Nephron progenitor cell (in vitro differentiated cells): ENCODE measurements at regions not wholly inside any gene's neighbourhood (a gene's known extent, or its start where the extent isn't known, plus 50 kb on each side); places are given as distances from the start of the nearest gene placed in this dataset.
A peak's percentile ranks its signal among the peaks of the same experiment; 100 is the strongest.

Source experiments
- DNase-seq: peaks from one replicate; pipeline ENCODE4 v3.0.0; 2021
- H3K27ac Mint-ChIP-seq: 2 replicates; pipeline ENCODE4 v1.8.0; 2021; ENCODE audit warnings: mild to moderate bottlenecking, moderate library complexity, mixed read lengths
- H3K27me3 Mint-ChIP-seq: 2 replicates; pipeline ENCODE4 v1.8.0; 2021; ENCODE audit warnings: mild to moderate bottlenecking, low read depth, mixed read lengths; ENCODE audit not compliant: poor library complexity
- H3K36me3 Mint-ChIP-seq: 2 replicates; pipeline ENCODE4 v1.8.0; 2021; ENCODE audit warnings: low read depth, mixed read lengths
- H3K4me1 Mint-ChIP-seq: 2 replicates; pipeline ENCODE4 v1.8.0; 2021; ENCODE audit warnings: mixed read lengths
- H3K4me3 Mint-ChIP-seq: 2 replicates; pipeline ENCODE4 v1.8.0; 2021; ENCODE audit warnings: mild to moderate bottlenecking, moderate library complexity, mixed read lengths
- H3K9me3 Mint-ChIP-seq: 2 replicates; pipeline ENCODE4 v1.8.0; 2021; ENCODE audit warnings: mild to moderate bottlenecking, moderate library complexity, mixed read lengths
- TF ChIP-seq, protein P1 (sequence below): fragments of 200-600 bp; sonication (generic); IDR thresholded peaks from 2 replicates; pipeline ENCODE4 v1.5.0; 2021; ENCODE audit warnings: antibody characterized with exemption

DNA sequence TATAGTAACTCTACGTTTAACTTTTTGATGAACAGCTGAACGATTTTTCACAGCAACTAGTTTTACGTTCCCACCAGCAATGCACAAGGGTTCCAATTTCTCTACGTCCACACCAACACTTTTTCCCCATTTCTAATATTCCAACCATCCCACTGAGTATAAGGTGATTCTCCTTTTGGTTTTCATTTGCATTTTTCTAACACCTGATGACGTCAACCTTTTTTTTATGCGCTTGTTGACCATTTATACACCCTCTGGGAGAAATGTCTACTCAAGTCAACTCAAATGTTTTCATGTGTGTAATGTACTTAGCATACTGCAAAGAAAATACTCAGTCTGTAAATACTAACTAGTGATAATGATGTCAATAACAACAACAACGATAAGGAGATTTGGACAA, 177.2 kb upstream of the TENM3 start:
- peaks cover 19% of the 10 kb centered on the region for H3K27me3 Mint-ChIP-seq
- TF ChIP-seq, protein P1, sequence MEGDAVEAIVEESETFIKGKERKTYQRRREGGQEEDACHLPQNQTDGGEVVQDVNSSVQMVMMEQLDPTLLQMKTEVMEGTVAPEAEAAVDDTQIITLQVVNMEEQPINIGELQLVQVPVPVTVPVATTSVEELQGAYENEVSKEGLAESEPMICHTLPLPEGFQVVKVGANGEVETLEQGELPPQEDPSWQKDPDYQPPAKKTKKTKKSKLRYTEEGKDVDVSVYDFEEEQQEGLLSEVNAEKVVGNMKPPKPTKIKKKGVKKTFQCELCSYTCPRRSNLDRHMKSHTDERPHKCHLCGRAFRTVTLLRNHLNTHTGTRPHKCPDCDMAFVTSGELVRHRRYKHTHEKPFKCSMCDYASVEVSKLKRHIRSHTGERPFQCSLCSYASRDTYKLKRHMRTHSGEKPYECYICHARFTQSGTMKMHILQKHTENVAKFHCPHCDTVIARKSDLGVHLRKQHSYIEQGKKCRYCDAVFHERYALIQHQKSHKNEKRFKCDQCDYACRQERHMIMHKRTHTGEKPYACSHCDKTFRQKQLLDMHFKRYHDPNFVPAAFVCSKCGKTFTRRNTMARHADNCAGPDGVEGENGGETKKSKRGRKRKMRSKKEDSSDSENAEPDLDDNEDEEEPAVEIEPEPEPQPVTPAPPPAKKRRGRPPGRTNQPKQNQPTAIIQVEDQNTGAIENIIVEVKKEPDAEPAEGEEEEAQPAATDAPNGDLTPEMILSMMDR = no peak
- H3K27ac Mint-ChIP-seq = no peak overlapping the region
- peaks cover 7% of the 10 kb centered on the region for H3K9me3 Mint-ChIP-seq
- peaks cover 7% of the 10 kb centered on the region for H3K4me1 Mint-ChIP-seq
- H3K4me3 Mint-ChIP-seq = no peak overlapping the region
- DNase-seq = no peak
- no peaks in the 10 kb centered on the region for H3K36me3 Mint-ChIP-seq

DNA sequence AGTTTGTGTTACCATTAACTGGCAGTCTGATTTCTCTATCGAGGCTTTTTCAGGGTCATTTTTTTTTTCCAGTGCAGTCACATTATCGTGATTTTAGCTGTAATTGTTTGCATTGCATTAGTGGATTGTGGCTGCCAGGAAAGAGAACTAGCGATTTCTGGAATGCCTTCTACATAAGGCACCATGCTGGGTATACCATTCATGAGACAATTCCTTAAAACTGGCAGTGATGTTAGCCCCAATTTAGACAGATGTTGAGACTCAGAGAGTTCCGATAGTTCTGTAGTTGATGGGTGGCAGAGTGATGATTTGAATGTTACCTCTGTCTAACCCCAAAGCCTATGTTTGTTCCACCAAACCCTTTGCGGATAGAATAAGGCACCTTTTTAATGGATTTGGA, 175.4 kb upstream of the TENM3 start:
- TF ChIP-seq, protein P1 = no peak
- Mint-ChIP-seq H3K4me3 (no peak overlapping the region), H3K27ac (no peak overlapping the region), H3K4me1 (peaks cover 3% of the 10 kb centered on the region), H3K27me3 (peaks cover 19% of the 10 kb centered on the region), H3K9me3 (peaks cover 14% of the 10 kb centered on the region), H3K36me3 (no peaks in the 10 kb centered on the region)
- DNase-seq = no peak

DNA sequence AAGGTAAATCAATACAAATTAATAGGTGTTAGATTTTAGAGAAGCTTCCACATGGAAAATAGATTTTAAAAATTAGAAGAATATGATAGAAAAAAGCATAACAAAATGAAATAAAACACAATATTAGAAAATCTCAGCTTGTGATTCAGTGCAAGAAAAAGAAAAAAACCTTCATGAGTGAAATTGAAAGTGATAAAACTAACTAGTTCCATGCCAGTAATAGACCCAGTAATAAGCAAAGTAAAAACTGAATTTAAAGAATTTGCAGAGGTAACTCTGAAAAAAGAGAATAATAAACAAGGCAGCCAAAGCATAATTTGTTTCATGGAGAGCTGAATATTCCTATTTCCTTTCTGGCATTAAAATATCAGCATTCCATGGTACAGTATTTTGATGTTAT, 174.3 kb upstream of the TENM3 start:
- peaks cover 1% of the 10 kb centered on the region for H3K4me1 Mint-ChIP-seq
- no peaks in the 10 kb centered on the region for H3K36me3 Mint-ChIP-seq
- DNase-seq = no peak
- no peak overlapping the region for H3K27ac Mint-ChIP-seq
- H3K9me3 Mint-ChIP-seq = peaks cover 24% of the 10 kb centered on the region
- TF ChIP-seq, protein P1 = no peak
- H3K27me3 Mint-ChIP-seq = peaks cover 19% of the 10 kb centered on the region
- H3K4me3 Mint-ChIP-seq = no peak overlapping the region

DNA sequence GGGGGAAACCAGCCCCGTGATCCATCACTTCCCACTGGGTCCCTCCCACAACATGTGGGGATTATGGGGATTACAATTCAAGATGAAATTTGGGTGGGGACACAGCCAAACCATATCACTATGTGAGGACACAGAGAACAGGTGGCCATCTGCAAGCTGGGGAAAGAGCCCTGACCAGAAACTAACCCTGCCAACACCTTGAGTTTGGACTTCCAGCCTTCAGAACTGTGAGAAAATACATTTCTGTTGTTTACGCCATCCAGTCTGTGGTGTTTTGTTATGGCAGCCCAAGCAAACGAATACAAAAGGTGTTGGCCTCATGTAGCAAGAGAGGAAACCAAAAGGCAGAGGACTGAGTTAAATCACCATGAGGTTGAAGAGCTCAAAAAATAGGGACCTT, 169.9 kb upstream of the TENM3 start:
- peaks cover 19% of the 10 kb centered on the region for H3K27me3 Mint-ChIP-seq
- H3K4me3 Mint-ChIP-seq = no peak overlapping the region
- H3K27ac Mint-ChIP-seq = no peak overlapping the region
- H3K9me3 Mint-ChIP-seq = peaks cover 30% of the 10 kb centered on the region
- no peak for DNase-seq
- TF ChIP-seq, protein P1 = no peak
- no peaks in the 10 kb centered on the region for H3K36me3 Mint-ChIP-seq
- H3K4me1 Mint-ChIP-seq = peaks cover 10% of the 10 kb centered on the region

DNA sequence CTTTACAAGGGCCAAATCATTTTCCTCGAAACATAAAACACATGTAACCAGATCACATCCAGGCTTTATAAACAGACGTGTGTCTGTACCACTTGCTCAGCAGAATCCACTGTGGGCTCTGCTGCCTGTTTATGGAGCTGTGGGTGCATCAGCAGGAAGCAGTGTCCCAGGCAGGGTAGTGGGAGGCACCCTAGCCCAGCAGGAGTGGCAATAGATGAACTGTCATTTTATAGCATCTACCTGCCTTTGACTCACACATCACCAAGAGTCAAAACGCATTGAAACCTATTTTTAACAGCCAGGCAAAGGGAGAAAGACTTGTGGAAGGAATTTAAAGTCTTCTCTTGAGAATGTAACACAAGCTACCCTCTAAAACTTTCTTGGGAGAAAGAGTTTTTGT, 169.1 kb upstream of the TENM3 start:
- Mint-ChIP-seq H3K4me3 (no peak overlapping the region), H3K27ac (peak overlapping the region; percentile 67), H3K36me3 (no peaks in the 10 kb centered on the region), H3K4me1 (peaks cover 18% of the 10 kb centered on the region), H3K27me3 (peaks cover 19% of the 10 kb centered on the region), H3K9me3 (peaks cover 30% of the 10 kb centered on the region)
- no peak for DNase-seq
- TF ChIP-seq, protein P1 = no peak

DNA sequence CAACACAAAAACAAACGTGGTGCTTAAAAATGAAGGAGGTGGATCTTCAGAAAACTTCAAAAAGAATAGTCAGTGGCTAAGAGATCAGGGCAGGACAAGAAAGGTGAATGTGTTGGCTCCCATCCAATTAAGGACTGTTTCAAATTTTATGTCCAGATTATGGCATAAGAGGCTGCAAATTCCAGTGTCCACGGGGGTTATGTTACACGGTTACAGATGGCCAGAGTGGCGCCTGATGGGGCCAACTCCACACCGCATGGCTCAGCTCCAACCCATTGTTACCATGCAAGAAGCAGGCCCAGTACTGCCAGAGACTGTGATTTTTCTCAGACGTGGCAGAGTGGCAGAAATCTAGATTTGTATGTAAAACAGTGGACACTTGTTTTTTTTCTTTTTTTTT, 168.4 kb upstream of the TENM3 start:
- Mint-ChIP-seq H3K9me3 (peaks cover 30% of the 10 kb centered on the region), H3K4me3 (no peak overlapping the region), H3K4me1 (peaks cover 18% of the 10 kb centered on the region), H3K27me3 (peaks cover 14% of the 10 kb centered on the region), H3K27ac (no peak overlapping the region), H3K36me3 (no peaks in the 10 kb centered on the region)
- TF ChIP-seq, protein P1 = no peak
- DNase-seq = no peak
